Adrenal gland (tissue), 9 donors: ENCODE measurements at regions not wholly inside any gene's neighbourhood (a gene's known extent, or its start where the extent isn't known, plus 50 kb on each side); places are given as distances from the start of the nearest gene placed in this dataset.

Experiments
- DNase-seq, 7 donors: peaks; one replicate each; pipeline ENCODE4 v3.0.0-alpha.2; 2019 to 2020
- H3K27ac ChIP-seq, 5 donors: fragments of 200-600 bp; sonication (generic) in 4 of 5; 1 replicate in 3 of 5; 2 replicates in 2 of 5; pipeline versions ENCODE4 v1.5.1 to v1.8.0; 2016 to 2020; ENCODE audit warnings: mild to moderate bottlenecking in 1 of 5
- H3K27me3 ChIP-seq: fragments of 200-600 bp; 2 replicates; pipeline ENCODE4 v1.8.0; 2021
- H3K36me3 ChIP-seq, 2 donors: fragments of 200-600 bp; replicated peaks in 1 of 2; 1 replicate in 1 of 2; 2 replicates in 1 of 2; pipeline versions ENCODE4 v1.5.1 to v1.8.0; 2018 to 2022
- H3K4me1 ChIP-seq, 2 donors: fragments of 200-600 bp; replicated peaks in 1 of 2; 1 replicate in 1 of 2; 2 replicates in 1 of 2; pipeline versions ENCODE4 v1.5.1 to v1.8.0; 2018 to 2021
- H3K4me3 ChIP-seq, 4 donors: fragments of 200-600 bp; sonication (generic) in 3 of 4; one replicate each; pipeline ENCODE4 v1.5.1; 2016 to 2018
- H3K9me3 ChIP-seq, 3 donors: fragments of 200-600 bp; sonication (generic) in 1 of 3; replicated peaks in 1 of 3; 1 replicate in 2 of 3; 2 replicates in 1 of 3; pipeline versions ENCODE4 v1.5.1 to v1.8.0; 2016 to 2021
- POLR2A ChIP-seq, 2 donors: fragments of 450-650 bp; IDR thresholded peaks; one replicate each; pipeline ENCODE4 v1.6.1; 2017; ENCODE audit warnings: antibody characterized with exemption in 2 of 2, mild to moderate bottlenecking in 2 of 2, moderate library complexity in 1 of 2
- whole genome bisulfite sequencing, 4 donors: extraction: QIAGEN DNeasy Blood & Tissue Kit in 2 of 4; methylation state at CpG; one replicate each; pipeline versions ENCODE4 v1.1.5 to v1.1.7; 2013 to 2017; 5-methylcytosine and 5-hydroxymethylcytosine counted together
- intact Hi-C, 2 donors: fragments of 100-400 bp; cut with DNase I; formaldehyde crosslinking; loops; one replicate each; pipeline versions ENCODE4 v1.14.1 to v1.15.0; 2022 to 2023
- TF ChIP-seq, protein P1 (sequence below), 6 experiments: fragments of 450-650 bp in 4 of 6; fragments of 200-600 bp in 2 of 6; sonication (generic) in 1 of 6; IDR thresholded peaks; 1 replicate in 5 of 6; 2 replicates in 1 of 6; pipeline versions ENCODE4 v1.5.1 to v1.8.0; 2016 to 2021; ENCODE audit warnings: antibody characterized with exemption in 6 of 6, mild to moderate bottlenecking in 2 of 6, moderate library complexity in 1 of 6
- donor health status: healthy with polysubstance abuse.
- donor health status: Bipolar disorder and iron deficiency.
- donor health status: DM: yes; HTN: yes; CAD: no.
- donor health status: DM: no; HTN: no; CAD: no.
- donor health status: DM: no; HTN: no; CAD: no.

DNA sequence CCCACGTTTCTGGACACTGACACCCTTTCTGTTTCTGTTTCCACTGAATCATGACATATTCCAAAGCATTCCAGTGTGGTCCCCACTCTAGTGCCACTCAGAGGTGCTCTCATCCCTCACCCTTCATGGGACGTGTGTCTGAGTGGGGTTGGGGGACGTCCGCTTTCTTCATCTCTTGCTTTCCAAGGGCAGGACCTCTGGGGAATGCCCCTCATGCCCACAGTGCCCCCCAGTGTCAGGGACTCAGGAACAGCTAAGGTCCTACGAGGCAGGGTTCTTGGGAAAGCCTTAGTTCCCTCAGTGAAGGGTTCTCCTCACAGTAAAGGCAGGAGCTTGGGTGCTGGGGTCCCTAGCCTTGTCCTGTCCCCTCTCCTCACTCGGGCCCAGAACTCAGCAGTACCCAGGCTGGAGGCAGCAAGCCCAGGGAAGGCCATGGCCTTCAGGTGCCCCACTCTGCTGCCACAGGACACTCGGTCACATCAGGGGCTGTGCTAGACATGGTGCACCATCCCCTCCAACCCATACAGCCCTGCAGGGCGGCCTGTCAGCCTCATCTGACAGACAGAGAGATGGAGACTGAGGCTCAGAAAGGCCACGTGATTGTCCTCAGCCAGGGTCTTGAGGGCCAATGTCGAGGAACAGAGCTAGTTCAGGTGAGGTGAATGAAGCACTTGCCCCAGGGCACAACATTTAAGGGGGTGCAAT, 261.0 kb downstream of the TLE3 start:
- TF ChIP-seq POLR2A (IDR thresholded peaks at IDR 0.05): no peak
- TF ChIP-seq, protein P1, sequence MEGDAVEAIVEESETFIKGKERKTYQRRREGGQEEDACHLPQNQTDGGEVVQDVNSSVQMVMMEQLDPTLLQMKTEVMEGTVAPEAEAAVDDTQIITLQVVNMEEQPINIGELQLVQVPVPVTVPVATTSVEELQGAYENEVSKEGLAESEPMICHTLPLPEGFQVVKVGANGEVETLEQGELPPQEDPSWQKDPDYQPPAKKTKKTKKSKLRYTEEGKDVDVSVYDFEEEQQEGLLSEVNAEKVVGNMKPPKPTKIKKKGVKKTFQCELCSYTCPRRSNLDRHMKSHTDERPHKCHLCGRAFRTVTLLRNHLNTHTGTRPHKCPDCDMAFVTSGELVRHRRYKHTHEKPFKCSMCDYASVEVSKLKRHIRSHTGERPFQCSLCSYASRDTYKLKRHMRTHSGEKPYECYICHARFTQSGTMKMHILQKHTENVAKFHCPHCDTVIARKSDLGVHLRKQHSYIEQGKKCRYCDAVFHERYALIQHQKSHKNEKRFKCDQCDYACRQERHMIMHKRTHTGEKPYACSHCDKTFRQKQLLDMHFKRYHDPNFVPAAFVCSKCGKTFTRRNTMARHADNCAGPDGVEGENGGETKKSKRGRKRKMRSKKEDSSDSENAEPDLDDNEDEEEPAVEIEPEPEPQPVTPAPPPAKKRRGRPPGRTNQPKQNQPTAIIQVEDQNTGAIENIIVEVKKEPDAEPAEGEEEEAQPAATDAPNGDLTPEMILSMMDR (IDR thresholded peaks at IDR 0.05): no peak
- H3K27ac ChIP-seq: no peak overlapping the region
- H3K4me1 ChIP-seq: no peaks in the 10 kb centered on the region
- H3K27me3 ChIP-seq: no peaks in the 10 kb centered on the region
- WGBS, 4 donors: 67 to 71% (median 68%) methylated on average over 7 to 10 of the region's 10 CpGs
- DNase-seq: no peak
- H3K4me3 ChIP-seq: no peak overlapping the region
- intact Hi-C loops: no loop called here
- H3K36me3 ChIP-seq: no peaks in the 10 kb centered on the region
- H3K9me3 ChIP-seq: no peaks in the 10 kb centered on the region

DNA sequence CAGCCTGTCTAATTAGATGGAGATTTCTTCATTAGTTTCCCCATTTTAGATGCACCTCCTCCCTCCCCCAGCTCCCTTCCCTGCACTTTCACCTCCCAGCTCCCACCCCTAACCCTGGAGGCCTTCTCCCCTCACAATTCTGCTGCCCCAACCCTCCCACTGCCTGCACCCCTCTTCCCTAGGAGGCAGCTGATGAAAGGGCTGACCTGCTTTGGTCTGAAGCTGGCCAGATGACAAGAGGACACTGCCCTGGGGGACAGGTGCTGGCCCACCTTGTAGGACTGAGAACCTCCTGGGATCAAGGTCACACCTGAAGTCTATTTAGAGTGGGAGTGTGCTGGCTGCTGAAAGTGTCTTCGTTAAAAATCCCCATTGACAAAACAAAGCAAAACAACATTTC, 259.4 kb downstream of the TLE3 start:
- Histone ChIP-seq H3K27me3 (no peaks in the 10 kb centered on the region), H3K9me3 (no peaks in the 10 kb centered on the region), H3K36me3 (no peaks in the 10 kb centered on the region), H3K4me3 (no peak overlapping the region), H3K4me1 (no peaks in the 10 kb centered on the region), H3K27ac (no peak overlapping the region)
- WGBS, 4 donors: 50 to 93% (median 92%) methylated on average over 1 of the region's 1 CpG
- TF ChIP-seq, protein P1 (IDR thresholded peaks at IDR 0.05): no peak
- no peak for TF ChIP-seq POLR2A (IDR thresholded peaks at IDR 0.05)
- intact Hi-C loops: no loop called here
- no peak for DNase-seq

DNA sequence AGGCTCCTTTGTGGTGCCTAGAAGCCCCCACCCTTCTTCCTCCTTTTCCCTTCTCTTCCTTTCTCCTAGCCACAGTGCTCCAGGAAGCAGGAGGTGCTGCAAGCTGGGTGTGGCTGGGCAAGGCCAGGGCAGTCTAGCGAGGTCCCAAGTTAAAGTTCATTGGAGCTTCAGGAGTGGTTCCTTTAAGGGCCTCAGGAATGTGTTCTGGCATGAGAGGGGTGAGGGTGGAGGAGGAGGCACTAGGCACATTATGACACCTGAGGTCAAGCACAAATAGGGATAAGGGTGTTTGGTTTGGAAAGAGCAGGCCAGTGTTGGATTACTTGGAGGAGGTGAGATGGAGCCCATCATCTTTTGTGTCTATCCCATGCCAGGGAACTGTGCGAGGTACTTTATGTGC, 258.7 kb downstream of the TLE3 start:
- H3K27ac ChIP-seq: no peak overlapping the region
- H3K36me3 ChIP-seq: no peaks in the 10 kb centered on the region
- H3K9me3 ChIP-seq: no peaks in the 10 kb centered on the region
- 87 to 91% (median 89%) methylated on average over 2 of the region's 2 CpGs for WGBS, 4 donors
- no peaks in the 10 kb centered on the region for H3K27me3 ChIP-seq
- no peak overlapping the region for H3K4me3 ChIP-seq
- no peaks in the 10 kb centered on the region for H3K4me1 ChIP-seq
- intact Hi-C loops: no loop called here
- TF ChIP-seq, protein P1 (IDR thresholded peaks at IDR 0.05): no peak
- TF ChIP-seq POLR2A (IDR thresholded peaks at IDR 0.05): no peak
- no peak for DNase-seq

DNA sequence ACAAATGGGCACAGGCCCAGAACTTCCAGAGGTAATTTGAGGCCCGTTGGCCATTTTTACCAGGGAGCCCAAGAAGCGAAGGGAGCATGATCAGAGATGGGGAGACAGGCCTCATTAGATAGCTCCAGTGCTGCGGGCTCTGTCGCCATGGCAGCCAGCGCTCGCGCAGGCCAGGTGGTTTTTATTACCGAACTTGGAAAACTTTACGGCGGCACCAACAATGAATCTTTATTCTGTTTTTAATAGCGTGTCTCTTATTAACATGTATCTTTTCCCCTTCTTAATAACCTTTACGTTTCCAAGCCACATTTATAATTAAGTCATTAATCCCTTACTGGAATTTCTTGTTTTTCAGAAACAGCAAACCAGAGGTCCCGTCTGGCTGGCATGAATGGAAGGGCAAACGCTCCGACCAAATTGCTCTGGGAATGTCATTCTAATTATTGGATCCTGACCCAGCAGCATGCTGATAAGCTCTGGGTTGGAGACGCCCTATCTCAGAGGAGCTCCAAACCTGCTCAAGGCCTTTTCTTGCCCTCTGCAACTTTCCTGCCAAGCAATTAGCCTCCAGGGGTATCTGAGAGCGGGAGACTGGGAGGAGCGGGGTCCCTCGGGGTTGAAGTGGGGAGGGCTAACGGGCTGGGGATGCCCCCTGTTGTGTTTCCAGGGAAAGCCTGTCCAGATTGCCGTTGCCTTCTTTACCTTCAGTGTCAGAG, 256.4 kb downstream of the TLE3 start:
- Histone ChIP-seq H3K4me1 (no peaks in the 10 kb centered on the region), H3K27me3 (peaks cover 5% of the 10 kb centered on the region), H3K9me3 (no peaks in the 10 kb centered on the region), H3K36me3 (no peaks in the 10 kb centered on the region), H3K4me3 (no peak overlapping the region), H3K27ac (no peak overlapping the region)
- no peak for TF ChIP-seq POLR2A (IDR thresholded peaks at IDR 0.05)
- TF ChIP-seq, protein P1 (IDR thresholded peaks at IDR 0.05): no peak
- intact Hi-C loops: no loop called here
- no peak for DNase-seq
- 75 to 84% (median 81%) methylated on average over 20 to 21 of the region's 21 CpGs for WGBS, 4 donors
